Neural crest cell (in vitro differentiated cells): ENCODE measurements at regions not wholly inside any gene's neighbourhood (a gene's known extent, or its start where the extent isn't known, plus 50 kb on each side); places are given as distances from the start of the nearest gene placed in this dataset.

ENCODE experiments used
- DNase-seq: peaks from one replicate; pipeline ENCODE4 v3.0.0; 2021; ENCODE audit warnings: low read depth, mixed read lengths, low spot score
- H3K27ac Mint-ChIP-seq: one replicate; pipeline ENCODE4 v1.8.0; 2021; ENCODE audit warnings: mild to moderate bottlenecking, mixed read lengths; ENCODE audit not compliant: unreplicated experiment
- H3K27me3 Mint-ChIP-seq: 2 replicates; pipeline ENCODE4 v1.8.0; 2021; ENCODE audit warnings: low read depth, mild to moderate bottlenecking, mixed read lengths
- H3K36me3 Mint-ChIP-seq: 2 replicates; pipeline ENCODE4 v1.8.0; 2021; ENCODE audit warnings: low read depth, mild to moderate bottlenecking, mixed read lengths
- H3K4me1 Mint-ChIP-seq: 2 replicates; pipeline ENCODE4 v1.8.0; 2021; ENCODE audit warnings: mixed read lengths
- H3K4me3 Mint-ChIP-seq: one replicate; pipeline ENCODE4 v1.8.0; 2021; ENCODE audit warnings: mild to moderate bottlenecking, mixed read lengths
- H3K9me3 Mint-ChIP-seq: 2 replicates; pipeline ENCODE4 v1.8.0; 2021; ENCODE audit warnings: mixed read lengths
- CTCF ChIP-seq: fragments of 200-600 bp; sonication (generic); conservative IDR thresholded peaks from 2 replicates; pipeline ENCODE4 v1.5.0; 2021; ENCODE audit warnings: antibody characterized with exemption, mild to moderate bottlenecking

DNA sequence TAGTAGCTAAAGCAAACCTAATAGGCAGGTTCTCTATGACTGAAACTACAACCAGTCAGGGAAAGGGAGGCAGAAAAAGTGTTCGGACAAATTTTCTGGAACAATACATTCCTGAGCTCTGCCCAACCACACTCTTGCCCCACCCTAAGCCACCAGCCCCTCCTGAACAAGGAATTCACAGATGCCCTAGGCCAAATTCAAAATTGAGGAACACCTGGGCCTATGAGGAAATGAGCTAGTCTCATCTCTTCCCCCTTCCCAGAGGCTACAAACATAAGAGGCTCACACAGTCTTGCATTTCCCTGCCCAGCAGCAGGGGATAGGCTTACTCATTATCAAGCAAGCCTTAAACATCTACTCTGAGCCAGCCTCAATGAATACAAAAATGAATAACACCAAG, 284.7 kb downstream of the ZNF674 start:
- no peak overlapping the region for H3K27ac Mint-ChIP-seq
- no peak for TF ChIP-seq CTCF

GRCh38 chrX:46258356-46258755, 286.9 kb downstream of the ZNF674 start:
- Mint-ChIP-seq H3K9me3 (peaks cover 17% of the 10 kb centered on the region), H3K36me3 (no peaks in the 10 kb centered on the region), H3K27ac (no peak overlapping the region), H3K4me3 (no peak overlapping the region), H3K27me3 (no peaks in the 10 kb centered on the region), H3K4me1 (no peaks in the 10 kb centered on the region)
- no peak for TF ChIP-seq CTCF
- no peak for DNase-seq

More for the DNA sequence above, 284.7 kb downstream of the ZNF674 start:
- Mint-ChIP-seq H3K36me3 (no peaks in the 10 kb centered on the region), H3K4me1 (no peaks in the 10 kb centered on the region), H3K4me3 (no peak overlapping the region), H3K27me3 (no peaks in the 10 kb centered on the region), H3K9me3 (peaks cover 6% of the 10 kb centered on the region)
- DNase-seq: no peak

GRCh38 chrX:46257451-46257879, 287.8 kb downstream of the ZNF674 start:
- Mint-ChIP-seq H3K9me3 (peaks cover 18% of the 10 kb centered on the region), H3K4me1 (no peaks in the 10 kb centered on the region), H3K27ac (no peak overlapping the region), H3K27me3 (no peaks in the 10 kb centered on the region), H3K36me3 (no peaks in the 10 kb centered on the region), H3K4me3 (no peak overlapping the region)
- no peak for TF ChIP-seq CTCF
- DNase-seq: no peak

- no peak overlapping the region for H3K27ac Mint-ChIP-seq
- no peaks in the 10 kb centered on the region for H3K27me3 Mint-ChIP-seq
- DNase-seq: no peak
- peaks cover 3% of the 10 kb centered on the region for H3K4me1 Mint-ChIP-seq
- peaks cover 21% of the 10 kb centered on the region for H3K9me3 Mint-ChIP-seq
- H3K4me3 Mint-ChIP-seq: no peak overlapping the region
- H3K36me3 Mint-ChIP-seq: no peaks in the 10 kb centered on the region
- no peak for TF ChIP-seq CTCF
Observed at GRCh38 chrX:46256875-46257274, 288.3 kb downstream of the ZNF674 start.

DNA sequence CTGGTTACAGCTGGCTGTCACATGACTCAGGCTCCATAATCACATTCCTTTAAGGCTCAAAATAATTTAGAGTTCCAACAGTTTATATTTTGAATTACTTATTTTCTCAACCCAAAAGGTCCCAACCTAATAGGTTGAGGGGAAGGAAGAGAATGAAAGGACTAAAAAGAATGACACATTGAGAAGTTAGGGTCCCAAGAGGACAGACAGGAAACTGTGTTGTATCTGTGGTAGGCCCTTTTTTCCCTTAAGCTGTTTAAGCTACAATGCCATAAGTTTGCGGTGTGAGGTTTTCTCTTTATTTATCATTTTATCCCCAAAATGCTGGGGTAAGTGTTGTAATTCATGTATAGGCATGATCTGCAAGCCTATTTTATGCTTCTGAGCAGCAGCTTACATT, 290.2 kb downstream of the ZNF674 start:
- H3K9me3 Mint-ChIP-seq: peaks cover 22% of the 10 kb centered on the region
- H3K36me3 Mint-ChIP-seq: no peaks in the 10 kb centered on the region
- H3K27ac Mint-ChIP-seq: no peak overlapping the region
- no peak overlapping the region for H3K4me3 Mint-ChIP-seq
- no peak for TF ChIP-seq CTCF
- no peak for DNase-seq
- peaks cover 12% of the 10 kb centered on the region for H3K4me1 Mint-ChIP-seq
- H3K27me3 Mint-ChIP-seq: no peaks in the 10 kb centered on the region

GRCh38 chrX:46254641-46255040, 290.6 kb downstream of the ZNF674 start:
- H3K27me3 Mint-ChIP-seq: no peaks in the 10 kb centered on the region
- no peak for DNase-seq
- no peak overlapping the region for H3K4me3 Mint-ChIP-seq
- no peak overlapping the region for H3K27ac Mint-ChIP-seq
- H3K9me3 Mint-ChIP-seq: peaks cover 22% of the 10 kb centered on the region
- peaks cover 12% of the 10 kb centered on the region for H3K4me1 Mint-ChIP-seq
- no peaks in the 10 kb centered on the region for H3K36me3 Mint-ChIP-seq
- TF ChIP-seq CTCF: no peak
